NCI-H2029 (cell line): ENCODE measurements at regions not wholly inside any gene's neighbourhood (a gene's known extent, or its start where the extent isn't known, plus 50 kb on each side); places are given as distances from the start of the nearest gene placed in this dataset.

Experiments
- DNase-seq: peaks from one replicate; lab custom pipeline; 2025; lab: John Stamatoyannopoulos, UW

DNA sequence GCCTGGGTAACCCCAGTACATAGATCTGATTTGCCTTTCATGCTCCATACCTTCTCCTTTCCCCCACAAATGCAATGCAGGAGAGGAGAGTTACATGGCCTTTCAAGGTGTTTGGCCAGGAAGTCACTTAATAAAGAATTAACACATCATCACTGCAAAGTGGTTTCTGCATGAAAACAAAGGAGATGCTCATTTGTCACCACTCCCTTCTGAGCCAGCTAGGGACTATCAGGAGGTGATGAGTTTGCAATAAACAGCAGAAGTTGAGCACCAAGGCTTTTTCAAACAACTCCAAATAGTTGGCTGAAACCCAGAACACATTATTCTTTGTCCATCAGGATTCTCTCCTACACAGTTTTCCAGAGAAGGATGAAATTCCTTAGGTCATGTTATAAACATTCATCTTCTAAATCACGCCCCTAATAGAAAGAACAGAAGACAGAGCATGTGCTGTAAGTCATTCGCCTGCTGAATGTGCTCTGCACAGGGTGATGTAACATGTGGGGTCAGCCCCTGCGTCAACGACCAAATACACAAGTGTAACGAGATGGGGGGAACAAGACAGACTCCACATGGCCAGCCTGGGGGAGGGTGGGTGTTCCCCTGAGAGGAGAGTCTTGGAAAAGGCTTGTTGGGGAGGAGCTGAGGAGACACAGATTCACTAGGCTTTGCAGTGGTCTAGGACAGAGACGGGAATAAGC, 87.3 kb upstream of the RMDN2 start:
- no peak for DNase-seq

DNA sequence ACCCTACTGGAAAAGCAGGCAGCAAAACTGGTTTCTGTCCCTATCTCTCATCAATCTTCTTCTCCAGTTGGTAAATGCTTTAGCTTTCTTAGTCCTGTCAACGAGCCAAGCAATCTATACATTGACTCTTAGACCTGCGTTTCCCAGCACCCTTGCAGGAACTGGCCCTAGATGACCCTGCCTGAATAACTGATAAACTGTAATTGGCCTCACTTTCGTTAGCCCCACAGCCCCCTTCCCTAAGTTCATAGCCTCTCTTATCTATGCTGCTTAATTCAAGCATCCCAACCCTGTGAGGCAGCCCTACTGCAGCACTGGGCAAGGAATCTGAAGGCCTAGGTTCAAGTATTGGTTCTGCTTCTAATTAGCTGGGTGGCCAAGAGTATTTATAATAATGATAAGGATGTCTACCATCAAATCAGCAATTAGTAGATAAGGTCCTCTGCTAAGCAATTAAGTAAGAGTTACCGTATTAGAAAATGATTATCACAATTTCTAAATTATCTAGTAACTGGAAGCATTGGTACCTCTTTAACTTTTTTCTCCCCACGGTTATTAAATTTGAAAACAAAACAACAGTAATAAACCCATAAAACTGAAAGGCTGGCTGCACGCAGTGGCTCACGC, 86.4 kb upstream of the RMDN2 start:
- DNase-seq, result no peak

- DNase-seq, result no peak
Observed at GRCh38 chr2:37839991-37840390, 85.1 kb upstream of the RMDN2 start.

GRCh38 chr2:37842732-37843440, 82.2 kb upstream of the RMDN2 start:
- no peak for DNase-seq

DNA sequence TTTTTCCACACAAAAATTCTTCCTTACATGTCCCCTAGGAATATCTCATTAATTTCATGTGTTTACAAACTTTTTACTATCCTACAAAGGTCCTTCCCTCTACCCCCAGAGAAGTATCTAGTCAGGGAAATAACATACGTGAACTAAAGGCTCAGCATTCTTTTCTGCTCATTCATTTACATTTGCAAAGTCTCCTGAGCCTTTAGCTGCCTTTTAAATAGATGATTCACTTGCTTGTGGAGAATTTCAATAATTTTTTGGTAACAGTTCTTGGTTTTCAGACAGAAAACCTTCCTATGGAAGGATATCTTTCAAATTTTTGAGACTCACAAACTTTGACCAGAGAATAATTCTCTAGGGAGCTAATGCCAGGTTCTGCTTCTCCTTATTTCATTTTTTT, 81.5 kb upstream of the RMDN2 start:
- DNase-seq, result no peak

DNA sequence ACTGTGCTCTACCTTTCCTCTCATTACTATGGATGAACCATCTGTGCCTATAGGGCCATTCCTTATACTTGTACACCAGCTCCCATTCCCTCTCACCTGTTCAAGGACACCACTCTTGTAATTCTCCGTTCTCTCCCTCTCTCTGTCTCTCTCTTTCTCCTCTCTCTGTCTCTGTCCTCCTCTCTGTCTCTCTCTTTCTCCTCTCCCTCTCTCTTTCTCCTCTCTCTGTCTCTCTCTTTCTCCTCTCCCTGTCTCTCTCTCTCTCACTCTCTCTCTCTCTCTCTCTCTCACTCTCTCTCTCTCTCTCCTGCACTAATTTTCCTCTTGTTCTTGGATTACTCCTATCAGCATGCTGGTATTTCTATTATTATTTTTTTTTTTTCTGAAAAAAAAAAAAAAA, 78.9 kb upstream of the RMDN2 start:
- no peak for DNase-seq

GRCh38 chr2:37847792-37848191, 77.3 kb upstream of the RMDN2 start:
- DNase-seq, result no peak

DNA sequence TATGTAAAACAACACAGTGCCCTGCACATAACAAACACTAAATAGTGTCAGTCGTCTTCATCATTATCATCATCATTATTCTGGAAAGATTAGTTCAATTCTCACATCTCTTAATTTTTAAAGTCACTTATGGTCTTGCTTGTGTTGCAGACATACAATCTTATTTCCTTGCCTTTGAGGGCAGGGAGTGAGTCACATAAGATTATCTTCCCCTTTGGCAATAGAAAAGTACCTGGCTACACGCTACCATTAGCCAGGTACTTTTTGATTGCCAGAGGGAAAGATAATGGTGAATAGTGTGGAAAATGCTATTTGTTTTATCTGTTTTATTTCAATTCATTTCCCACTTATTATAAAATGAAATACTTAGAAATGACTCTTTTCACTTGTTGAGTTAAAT, 76.6 kb upstream of the RMDN2 start:
- DNase-seq, result no peak

DNA sequence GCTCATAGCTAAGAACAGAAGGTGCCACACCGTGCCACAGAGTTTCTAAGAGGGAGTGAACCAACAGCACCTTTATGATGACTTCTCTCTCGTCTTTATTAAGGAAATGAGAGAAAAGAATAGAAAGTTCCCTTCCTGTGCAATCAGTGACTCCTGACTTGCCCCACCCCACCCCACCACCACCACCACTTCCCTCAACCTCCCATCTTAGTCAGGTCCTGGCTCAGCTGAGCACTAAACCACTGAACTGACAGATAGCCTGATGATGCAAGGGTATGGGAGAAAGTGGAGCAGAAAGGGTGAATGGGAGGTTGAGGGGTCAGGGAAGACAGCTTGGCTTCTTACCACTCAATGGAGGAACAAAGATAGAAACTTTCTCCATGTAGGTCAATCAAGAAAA, 75.2 kb upstream of the RMDN2 start:
- DNase-seq, result no peak

- DNase-seq, result no peak
Observed at GRCh38 chr2:37851428-37851827, 73.7 kb upstream of the RMDN2 start.

GRCh38 chr2:37851828-37852584, 73.1 kb upstream of the RMDN2 start:
- DNase-seq, result no peak

DNA sequence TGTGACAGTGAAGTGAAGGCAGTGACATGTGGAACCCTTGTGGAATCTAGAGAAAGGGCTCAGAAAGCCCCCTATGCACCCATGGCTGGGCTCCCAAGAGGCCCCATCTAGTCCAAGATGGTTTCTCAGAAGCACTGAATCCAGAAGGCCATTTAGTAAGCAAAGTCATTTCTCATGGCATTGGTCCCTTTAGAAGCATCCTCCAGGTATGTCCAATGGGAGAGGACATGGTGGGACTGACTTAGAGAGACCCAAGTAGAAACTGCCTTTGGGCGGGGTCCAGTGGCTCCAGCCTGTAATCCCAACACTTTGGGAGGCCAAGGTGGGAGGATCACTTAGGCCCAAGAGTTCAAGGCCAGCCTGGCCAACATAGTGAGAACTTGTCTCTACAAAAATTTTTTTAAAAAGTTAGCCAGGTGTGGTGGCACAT, 72.5 kb upstream of the RMDN2 start:
- DNase-seq, result no peak

DNA sequence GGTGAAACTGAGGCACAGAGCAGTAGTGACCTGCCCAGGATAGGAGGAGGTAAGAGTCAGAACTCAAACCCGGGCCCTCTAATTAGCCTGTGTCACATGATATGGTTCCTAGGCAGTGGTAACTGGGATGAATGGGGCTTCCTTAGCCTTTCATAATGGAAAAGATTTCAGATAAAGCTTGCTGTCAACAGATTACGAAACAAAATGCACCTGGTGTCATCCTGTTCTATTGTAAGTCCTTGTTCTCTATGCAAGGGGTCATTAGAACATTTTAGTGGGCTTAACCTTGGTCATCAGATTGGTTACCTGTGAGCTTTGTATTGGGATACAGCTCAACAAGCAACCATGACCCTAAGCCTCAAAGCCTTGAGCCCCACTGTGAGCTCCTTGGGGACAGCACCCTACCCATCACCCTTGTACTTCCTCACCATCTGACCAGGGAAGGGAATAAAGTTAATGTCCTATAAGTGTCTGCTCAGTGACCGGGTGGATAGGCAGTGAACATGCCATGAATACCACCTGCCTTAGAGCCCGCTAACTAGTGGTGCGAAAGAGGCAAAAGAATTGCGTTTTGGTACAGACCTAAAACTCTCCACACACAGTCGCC, 70.3 kb upstream of the RMDN2 start:
- DNase-seq, result no peak

GRCh38 chr2:37855283-37856041, 69.6 kb upstream of the RMDN2 start:
- DNase-seq, result no peak

DNA sequence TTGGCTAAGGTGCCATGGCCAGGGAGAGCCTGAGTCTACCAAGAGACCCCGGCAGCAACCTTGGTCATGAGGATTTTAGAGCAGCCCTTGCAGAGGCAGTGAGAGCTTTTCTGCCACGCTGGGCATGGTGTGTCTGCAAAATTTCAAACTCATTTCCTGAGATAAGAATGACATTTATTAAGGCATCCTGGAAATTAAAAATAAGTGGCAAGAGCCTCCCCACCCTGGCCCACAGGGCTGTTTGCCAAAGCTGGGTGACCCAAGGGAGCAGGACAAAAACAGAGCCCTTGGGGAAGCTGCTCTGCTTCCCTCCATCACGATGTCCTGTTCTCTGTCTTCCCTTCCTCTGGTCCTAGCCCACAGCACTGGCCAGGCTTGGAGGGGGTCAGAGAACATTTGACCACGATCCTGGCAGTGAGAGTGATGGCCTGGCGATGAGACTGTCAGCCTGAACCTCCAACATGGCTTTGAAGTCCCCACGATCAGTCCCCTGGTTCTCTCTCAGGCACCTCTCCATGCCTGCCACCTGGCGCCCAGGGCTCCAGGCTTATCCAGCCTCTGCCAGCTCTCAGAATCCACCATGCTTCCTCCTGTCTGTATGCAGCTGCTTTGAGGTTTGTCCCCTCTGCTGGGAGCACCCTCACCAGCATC, 68.9 kb upstream of the RMDN2 start:
- no peak for DNase-seq

DNA sequence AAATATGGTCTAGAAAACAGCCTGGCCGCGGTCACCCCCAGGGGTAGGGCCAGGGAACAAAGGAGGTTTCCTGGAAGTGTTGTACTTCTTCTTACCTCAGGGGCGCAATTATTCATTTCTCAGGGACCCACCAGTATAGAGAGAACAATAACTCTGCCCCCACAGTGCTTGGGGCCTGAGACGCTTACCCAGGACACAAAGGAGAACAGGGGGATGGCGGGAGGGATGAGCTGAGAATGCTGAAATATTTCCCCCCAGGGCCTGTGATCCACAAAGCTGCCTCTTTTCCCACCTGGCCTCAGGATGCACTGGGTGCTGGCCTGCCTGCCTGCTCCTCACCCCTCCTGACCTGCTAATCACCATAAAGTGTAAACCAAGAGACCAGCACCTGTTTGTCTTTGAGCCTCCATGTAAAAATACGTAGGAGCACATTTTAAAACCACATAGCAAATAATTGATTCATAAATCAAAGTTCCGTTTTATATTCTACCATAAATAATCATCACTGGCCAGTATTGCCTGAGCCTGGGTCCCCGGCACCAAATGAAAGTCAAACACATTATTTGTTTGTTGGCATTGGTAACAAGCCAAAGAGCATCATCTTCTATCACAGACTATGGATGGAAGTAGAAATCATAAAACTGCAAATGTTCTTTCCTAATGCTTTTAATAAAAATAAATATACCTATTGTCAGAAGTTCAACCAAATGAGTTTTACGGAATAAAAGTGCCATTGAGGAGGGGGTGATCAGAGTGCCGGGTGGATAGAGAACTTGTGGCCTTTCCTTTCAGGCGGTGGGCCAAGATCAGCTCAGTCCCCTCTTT, 67.3 kb upstream of the RMDN2 start:
- no peak for DNase-seq

GRCh38 chr2:37858400-37858711, 66.7 kb upstream of the RMDN2 start:
- no peak for DNase-seq

- DNase-seq, result no peak
Observed at GRCh38 chr2:37858725-37859267, 66.3 kb upstream of the RMDN2 start.

DNA sequence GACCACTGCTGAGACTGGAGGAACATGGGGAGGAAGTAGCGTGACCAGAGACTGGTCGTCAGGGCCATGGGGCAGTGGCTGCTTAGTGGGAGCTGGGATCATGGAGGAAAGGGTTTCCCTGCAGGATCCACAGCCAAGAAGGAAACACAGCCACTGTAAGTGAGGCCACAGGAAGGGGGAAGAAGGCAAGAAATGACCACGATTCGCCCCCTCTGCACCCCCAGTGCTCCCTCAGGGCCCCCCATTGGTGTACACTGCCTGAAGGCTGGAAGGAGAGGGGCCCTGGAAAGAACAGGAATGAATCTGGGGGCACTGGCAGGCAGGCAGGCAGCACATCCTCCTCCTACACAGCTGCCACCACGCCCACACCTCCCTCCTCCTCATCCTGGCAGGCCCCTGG, 62.5 kb upstream of the RMDN2 start:
- no peak for DNase-seq

DNA sequence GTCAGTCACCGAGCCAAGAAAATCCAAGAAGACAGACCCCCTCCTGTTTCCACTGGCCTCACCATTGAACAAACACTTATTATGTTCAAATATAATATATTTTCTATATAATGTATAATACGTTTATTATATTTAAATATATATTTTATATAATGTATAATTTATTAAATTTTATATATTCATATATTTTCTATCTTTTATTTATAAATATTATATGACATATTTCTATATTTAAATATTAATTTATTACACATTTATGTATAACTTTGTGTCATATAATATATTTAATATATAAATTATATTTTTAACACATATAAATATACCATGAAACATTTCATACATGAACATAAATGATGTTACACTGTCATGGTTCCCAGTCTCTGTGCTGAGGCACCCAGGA, 60.9 kb upstream of the RMDN2 start:
- DNase-seq, result no peak
